DMS 273 (cell line): ENCODE measurements at regions not wholly inside any gene's neighbourhood (a gene's known extent, or its start where the extent isn't known, plus 50 kb on each side); places are given as distances from the start of the nearest gene placed in this dataset.

Source experiments
- DNase-seq: peaks from one replicate; lab custom pipeline; 2025; ENCODE audit not compliant: unreplicated experiment; lab: John Stamatoyannopoulos, UW

DNA sequence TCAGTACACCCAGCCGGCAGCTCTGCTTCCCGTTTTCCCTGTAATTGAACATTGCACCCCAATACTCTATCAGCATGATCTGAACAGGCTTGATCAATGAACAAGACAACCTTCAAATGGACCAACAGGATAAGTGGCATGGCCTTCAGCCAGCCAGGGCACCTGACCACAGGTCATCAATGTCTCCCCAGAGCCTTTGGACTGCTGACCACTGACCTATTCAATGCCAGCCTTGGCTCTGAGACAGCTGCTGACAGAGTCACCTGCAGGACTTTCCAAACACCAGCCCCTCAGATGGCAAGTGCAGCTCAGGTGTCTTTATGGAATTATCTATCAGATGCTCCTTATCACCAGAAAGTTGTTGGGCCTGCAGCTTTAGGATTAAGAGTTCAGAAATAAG, 462.9 kb upstream of the ASIC2 start:
- DNase-seq = no peak

DNA sequence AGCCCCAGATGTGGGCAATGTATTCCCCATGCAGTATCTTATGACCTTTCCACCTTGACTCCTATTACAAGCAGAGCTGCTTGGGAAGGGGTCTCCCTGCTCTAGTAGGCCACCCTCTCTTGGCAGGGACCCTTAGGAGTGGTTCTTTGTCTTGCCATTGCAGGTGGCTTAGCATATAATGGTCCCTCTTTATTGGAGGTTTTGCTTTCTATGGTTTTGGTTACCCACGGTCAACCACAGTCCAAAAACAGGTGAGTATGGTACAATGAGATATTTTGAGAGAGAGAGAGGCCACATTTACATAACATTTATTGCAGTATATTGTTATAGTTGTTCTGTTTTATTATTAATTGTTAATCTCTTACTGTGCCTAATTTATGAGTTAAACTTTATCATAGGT, 472.8 kb upstream of the ASIC2 start:
- no peak for DNase-seq

DNA sequence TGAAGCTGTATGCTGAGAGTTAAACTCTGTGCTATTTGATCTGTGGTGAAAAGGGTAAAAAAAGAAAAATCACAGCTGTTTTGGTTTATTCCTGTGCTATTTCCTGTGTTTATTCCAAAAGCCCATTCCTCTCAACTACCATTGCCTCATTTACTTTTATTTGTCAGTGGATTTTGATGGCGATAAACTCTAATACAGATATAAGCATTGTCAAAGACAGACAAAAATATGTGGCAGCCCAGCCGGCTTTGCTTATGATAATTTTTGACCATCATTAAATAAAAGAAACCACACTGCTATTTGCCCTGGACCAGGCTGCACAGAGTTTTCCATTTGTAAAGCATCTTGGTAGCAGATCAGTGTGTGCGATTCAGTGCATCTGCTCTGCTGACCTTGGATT, 473.6 kb upstream of the ASIC2 start:
- DNase-seq = no peak

DNA sequence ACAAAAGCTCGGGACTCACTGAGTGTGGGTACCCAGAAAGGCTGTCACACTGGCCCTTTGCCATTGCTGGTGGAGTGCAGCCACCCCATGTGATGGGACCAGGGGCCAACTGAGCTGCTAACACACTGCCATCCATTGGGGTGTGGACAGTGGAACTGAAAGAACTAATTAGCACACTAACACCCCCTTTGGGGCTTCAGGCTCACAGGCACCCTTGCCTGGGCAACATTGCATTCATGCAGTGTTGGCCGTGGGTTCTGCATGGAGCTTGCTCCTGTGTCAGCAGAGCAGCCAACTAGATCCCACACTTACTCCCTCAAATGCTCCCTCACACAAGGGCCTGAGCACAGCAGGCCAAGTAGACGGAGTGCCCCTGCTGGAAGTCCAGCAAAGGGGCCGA, 476.0 kb upstream of the ASIC2 start:
- DNase-seq = no peak

- DNase-seq = no peak
Observed at GRCh38 chr17:33776304-33776703, 478.8 kb upstream of the CCL2 start.

DNA sequence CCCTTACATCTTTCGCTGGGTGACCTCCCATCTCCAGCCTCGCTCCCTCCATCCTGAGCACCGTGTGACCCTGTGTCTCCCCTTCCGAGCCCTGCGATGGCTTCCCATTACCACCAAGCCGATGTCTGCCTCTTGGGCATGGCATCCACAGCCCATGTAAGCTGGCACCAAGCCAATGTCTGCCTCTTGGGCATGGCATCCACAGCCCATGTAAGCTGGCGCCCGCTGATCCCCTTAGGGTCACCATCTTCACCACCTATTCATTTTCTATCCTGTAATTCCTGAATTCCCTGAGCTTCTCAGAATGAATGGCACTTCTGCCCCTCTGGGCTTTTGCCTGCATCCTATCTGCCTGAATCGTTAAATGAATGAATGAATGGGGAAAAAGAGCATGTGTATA, 478.2 kb upstream of the CCL2 start:
- DNase-seq = no peak

GRCh38 chr17:33777674-33778073, 477.4 kb upstream of the CCL2 start:
- no peak for DNase-seq

- no peak for DNase-seq
Observed at GRCh38 chr17:33778505-33779233, 476.4 kb upstream of the CCL2 start.

DNA sequence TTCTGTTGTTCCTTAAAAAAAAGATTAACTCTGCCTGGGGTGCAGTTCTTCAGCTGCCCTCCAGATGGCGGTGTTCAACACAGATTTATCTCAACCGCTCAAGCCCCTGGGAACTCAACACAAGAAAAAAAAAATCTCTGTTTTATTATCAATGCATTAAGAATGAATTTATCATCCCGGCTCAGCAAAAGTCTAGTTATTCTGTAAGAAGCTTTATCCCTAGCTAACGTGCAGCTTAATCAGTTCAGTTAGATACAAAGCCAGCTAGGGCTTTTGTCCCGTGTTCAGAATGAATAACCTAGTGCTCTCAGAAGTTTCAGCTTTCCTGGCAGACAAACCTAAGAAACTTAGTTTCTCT, 475.9 kb upstream of the CCL2 start:
- DNase-seq = peak; percentile 63

DNA sequence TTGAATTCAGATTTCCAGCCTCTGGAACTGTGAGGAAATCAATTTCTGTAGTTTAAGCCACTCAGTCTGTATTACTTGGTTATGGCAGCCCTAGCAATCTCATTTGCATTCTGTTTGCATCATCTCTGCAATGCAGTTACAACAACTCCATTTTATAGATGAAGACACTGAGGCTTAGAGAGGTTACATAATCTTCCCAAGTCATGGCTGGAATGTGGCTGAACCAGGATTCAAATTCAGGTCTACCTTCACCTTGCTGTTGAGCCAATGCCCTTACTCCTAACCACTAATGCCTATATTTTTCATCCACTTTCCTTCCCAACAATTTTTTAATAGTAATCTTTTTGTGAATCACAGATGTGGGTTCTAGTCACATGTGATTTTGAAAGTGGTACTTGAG, 469.8 kb upstream of the CCL2 start:
- DNase-seq = no peak

GRCh38 chr17:33786478-33786877, 468.6 kb upstream of the CCL2 start:
- DNase-seq = no peak

- DNase-seq = no peak
Observed at GRCh38 chr17:33789658-33790057, 465.4 kb upstream of the CCL2 start.

- DNase-seq = no peak
Observed at GRCh38 chr17:33797181-33797580, 457.9 kb upstream of the CCL2 start.

GRCh38 chr17:33798308-33798707, 456.8 kb upstream of the CCL2 start:
- DNase-seq = no peak

DNA sequence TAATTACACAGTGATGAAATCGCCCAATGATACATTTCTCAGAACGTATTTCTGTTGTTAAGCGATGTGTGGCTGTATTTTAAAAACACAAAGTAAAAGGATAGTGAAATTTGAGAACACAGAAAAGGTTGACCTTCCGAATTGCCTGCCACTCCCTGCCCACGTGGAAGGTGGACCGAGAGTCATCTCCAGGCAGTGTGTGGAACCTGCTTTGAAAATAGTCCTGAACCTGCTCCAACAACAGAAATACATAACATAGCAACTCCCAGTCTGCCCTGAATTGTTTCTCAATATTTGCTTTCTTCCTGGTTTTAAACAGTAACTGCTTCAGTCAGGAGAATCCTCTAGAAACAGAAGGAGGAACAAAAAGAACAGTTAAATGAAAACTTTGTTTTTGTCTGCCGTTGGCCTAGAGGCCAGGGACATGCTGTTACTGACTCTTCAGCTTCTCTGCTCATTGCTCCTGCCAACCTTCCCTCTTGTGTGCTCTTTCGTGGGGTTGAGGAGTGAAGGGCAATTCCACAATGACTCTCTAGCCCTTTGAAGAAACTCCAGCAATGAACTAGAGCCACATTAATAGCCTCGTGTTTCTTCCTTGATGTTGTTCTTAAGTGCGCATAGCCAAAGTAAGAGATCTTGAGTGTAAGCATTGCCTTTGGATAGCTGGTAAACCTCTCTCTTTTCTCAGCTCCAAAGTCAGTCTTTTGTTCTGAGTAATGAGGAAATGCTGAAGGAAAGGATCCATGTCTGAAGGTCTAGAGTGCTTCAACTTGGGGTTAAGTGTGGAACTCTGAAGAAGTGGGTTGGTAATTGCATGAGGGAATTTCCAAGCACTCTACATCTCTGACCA, 452.5 kb upstream of the CCL2 start:
- no peak for DNase-seq

DNA sequence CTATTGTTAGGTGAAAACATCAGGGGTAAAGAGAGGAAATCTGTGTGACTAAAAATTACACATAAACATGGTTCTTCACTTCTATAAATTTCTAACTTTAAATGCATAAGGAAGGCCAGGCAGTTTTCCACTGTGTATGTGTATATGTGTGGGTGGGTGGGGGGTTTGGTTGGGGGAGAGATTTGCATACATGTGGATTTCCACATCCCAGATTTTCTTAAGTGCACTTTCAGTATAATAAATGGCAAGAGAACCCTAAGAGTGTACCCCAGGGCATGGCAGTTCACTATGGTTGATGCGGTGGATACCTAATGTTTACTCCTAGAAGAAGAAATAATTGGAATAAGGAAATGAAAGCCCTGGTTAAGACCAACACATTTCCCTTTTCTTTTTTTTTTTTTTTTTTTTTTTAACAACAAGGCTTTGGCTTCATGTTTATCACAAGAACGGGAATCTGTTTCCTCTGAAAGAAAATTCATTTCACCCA, 451.8 kb upstream of the CCL2 start:
- no peak for DNase-seq

DNA sequence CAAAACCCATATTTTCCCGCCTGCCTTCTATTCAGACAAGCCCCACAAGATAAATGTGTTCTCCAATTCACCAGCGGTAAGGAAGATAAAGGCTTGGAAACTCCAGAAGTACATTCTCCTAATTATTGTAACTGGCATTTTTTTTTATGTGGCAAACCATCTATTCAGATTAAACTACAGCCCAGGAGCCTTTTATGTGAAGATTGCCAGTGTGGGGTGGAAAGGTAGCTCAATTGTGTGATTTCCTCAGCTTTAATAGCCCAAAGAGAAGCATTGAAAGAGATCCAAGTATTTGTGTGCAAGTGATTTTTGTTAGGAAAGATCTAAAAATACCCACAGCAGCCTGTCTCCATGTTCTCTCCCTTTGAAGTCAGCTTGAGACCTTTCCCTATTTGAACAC, 451.4 kb upstream of the CCL2 start:
- no peak for DNase-seq

DNA sequence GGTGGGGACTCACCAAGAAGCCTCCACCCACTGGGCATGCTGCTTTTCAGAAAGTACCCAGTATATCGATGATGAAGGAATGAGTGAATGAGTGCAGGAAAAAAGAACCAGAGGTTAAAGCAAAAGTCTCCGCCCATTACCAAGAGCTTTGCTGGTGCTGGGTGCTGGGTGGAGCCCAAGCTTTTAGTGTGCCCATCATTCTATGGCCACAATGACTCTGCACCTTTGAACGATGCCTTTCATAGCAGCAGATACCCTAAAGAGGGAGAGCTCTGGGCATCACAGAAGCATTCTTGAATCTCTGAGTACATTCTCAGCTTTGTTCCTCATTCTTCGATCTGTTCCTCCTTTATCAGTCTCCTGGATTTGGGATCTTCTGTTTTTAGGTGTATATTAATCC, 450.7 kb upstream of the CCL2 start:
- DNase-seq = no peak

DNA sequence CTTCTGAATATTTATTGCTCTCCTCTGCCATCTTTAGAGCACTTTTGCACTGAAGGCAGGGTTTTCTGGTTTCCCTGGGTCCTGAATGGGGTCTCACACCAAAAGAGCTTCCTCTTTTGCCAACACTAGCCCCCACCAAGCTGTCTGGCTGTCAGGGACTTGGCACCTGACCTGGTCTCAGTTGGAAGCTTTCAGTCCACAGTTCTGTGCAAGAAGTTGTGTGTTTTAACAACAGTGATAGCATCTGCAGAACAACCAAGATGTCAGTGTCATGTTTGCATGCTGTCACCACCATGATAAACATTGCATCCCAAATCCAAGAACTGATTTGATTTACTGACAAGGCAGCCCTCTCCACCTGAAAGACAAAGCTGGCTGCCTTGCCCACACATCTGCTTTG, 448.5 kb upstream of the CCL2 start:
- DNase-seq = no peak

DNA sequence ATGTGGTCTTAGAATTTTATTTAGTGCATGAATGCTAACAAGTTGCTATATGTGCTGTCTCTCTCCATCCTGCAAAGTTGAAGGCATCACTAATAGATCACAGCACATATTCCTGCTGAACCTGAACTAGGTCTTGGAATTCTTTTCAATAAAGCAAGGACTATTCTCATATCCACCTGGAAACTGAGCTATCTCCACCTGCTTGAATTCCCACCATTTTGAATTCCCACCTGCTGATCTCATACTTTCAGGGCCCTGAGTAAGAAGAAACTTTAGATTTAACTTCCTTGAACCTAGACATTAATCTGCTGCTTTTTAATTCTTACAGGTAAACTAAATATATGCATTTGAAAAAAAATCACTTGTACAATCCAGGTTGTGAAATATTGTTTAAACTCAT, 445.3 kb upstream of the CCL2 start:
- no peak for DNase-seq

DNA sequence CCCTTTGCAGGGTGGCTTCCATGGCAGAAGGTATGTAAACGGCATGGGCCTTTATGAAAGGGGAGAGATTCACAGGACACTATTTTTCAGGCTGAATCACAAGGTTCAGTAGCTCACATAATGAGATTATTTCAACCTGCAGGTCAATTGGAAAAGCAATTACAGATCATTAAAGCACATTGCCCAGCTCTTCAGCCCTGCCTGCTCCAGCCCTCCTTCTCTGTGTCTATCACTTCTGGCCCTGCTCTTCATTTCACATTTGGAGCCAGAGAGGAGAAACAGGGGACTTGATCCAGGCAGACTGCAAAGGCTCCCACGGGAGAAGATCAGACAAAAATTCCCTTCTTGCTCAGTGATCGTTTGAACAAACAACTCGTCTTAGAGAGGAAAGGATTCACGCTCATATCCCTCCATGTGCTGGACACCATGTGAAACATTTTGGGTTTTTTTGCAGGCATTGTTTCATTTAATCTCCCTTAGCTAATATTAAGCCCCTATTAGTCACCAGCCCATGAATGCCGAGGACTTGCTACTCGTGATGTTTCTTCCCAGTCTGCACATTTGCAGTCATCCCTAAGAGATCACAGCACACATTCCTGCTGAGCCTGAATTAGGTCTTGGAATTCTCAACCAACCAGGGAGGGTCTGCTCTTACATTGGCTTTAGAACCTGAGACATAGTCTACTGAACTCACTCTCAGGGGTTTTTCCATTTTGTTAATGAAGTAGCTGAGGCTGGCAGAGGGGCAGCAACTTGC, 443.9 kb upstream of the CCL2 start:
- no peak for DNase-seq
